IMR-90 (cell line): ENCODE measurements at regions not wholly inside any gene's neighbourhood (a gene's known extent, or its start where the extent isn't known, plus 50 kb on each side); places are given as distances from the start of the nearest gene placed in this dataset.

ENCODE experiments used
- ATAC-seq: fragments of 200-7000 bp; cut with Tn5 transposase; 2 replicates; pipeline ENCODE4 v1.9.1; 2020; ENCODE audit warnings: low read depth, mild to moderate bottlenecking, moderate library complexity
- BruUV-seq: library from RNA; stranded (reverse); fragments of 400-500 nt; replicated peaks from 2 replicates; lab custom pipeline; 2021; lab: Mats Ljungman, UMichigan
- CTCF ChIA-PET: fragments of 300-600 bp; formaldehyde crosslinking; extraction: SDS; loops from one replicate; lab custom pipeline; 2021; ENCODE audit warnings: antibody characterized with exemption; lab: Yijun Ruan, JAX
- POLR2A ChIA-PET: fragments of 300-600 bp; sonication (Branson Sonifier 250); formaldehyde crosslinking; loops from one replicate; lab custom pipeline; 2022; ENCODE audit warnings: antibody characterized with exemption; ENCODE audit not compliant: unreplicated experiment; lab: Charles Lee
- DNase-seq: peaks from one replicate; pipeline ENCODE4 v3.0.0; 2013
- H2AFZ ChIP-seq: replicated peaks from 2 replicates; pipeline ENCODE3; 2013; ENCODE audit warnings: low read length, mild to moderate bottlenecking; ENCODE audit not compliant: poor library complexity
- H2AK5ac ChIP-seq: 2 replicates; pipeline ENCODE4 v1.6.1; 2013; ENCODE audit warnings: low read depth, low read length, inconsistent platforms
- H2AK9ac ChIP-seq: replicated peaks from 2 replicates; pipeline ENCODE3; 2013; ENCODE audit warnings: mild to moderate bottlenecking, low read depth, low read length, moderate library complexity; ENCODE audit not compliant: poor library complexity
- H2BK120ac ChIP-seq: 2 replicates; pipeline ENCODE4 v1.6.1; 2013; ENCODE audit warnings: low read depth, low read length, inconsistent platforms
- H2BK15ac ChIP-seq: 3 replicates; pipeline ENCODE4 v1.6.1; 2013; ENCODE audit warnings: low read depth, low read length, inconsistent platforms
- H2BK20ac ChIP-seq: 2 replicates; pipeline ENCODE4 v1.6.1; 2013; ENCODE audit warnings: low read depth, mild to moderate bottlenecking, inconsistent platforms, low read length, moderate library complexity
- H2BK5ac ChIP-seq: 2 replicates; pipeline ENCODE4 v1.6.1; 2013; ENCODE audit warnings: mild to moderate bottlenecking, low read depth, low read length, inconsistent platforms; ENCODE audit not compliant: poor library complexity, severe bottlenecking
- H3K14ac ChIP-seq: replicated peaks from 2 replicates; pipeline ENCODE4 v1.6.1; 2013; ENCODE audit warnings: low read depth, low read length, inconsistent platforms
- H3K18ac ChIP-seq: 2 replicates; pipeline ENCODE4 v1.6.1; 2013; ENCODE audit warnings: low read depth, low read length, control low read depth
- H3K23ac ChIP-seq: 2 replicates; pipeline ENCODE4 v1.6.1; 2013; ENCODE audit warnings: low read depth, low read length, inconsistent platforms
- H3K27ac ChIP-seq: 2 replicates; pipeline ENCODE4 v1.5.1; 2013; ENCODE audit warnings: mild to moderate bottlenecking, control low read depth, low read length; ENCODE audit not compliant: insufficient read depth
- H3K27me3 ChIP-seq: 2 replicates; pipeline ENCODE4 v1.6.1; 2013; ENCODE audit warnings: low read length; ENCODE audit not compliant: control insufficient read depth, insufficient read depth
- H3K36me3 ChIP-seq: 2 replicates; pipeline ENCODE4 v1.6.1; 2013; ENCODE audit warnings: low read length, mixed read lengths; ENCODE audit not compliant: control insufficient read depth, insufficient read depth
- H3K4ac ChIP-seq: 2 replicates; pipeline ENCODE4 v1.6.1; 2013; ENCODE audit warnings: low read depth, low read length, inconsistent platforms
- H3K4me1 ChIP-seq: 2 replicates; pipeline ENCODE4 v1.6.1; 2013; ENCODE audit warnings: low read length, mixed read lengths; ENCODE audit not compliant: control insufficient read depth, insufficient read depth
- H3K4me2 ChIP-seq: 2 replicates; pipeline ENCODE4 v1.6.1; 2013; ENCODE audit warnings: low read depth, mild to moderate bottlenecking, control low read depth, low read length, moderate library complexity
- H3K4me3 ChIP-seq: 2 replicates; pipeline ENCODE4 v1.5.1; 2013; ENCODE audit warnings: low read depth, mild to moderate bottlenecking, control low read depth, low read length, moderate library complexity; ENCODE audit not compliant: insufficient read depth
- H3K56ac ChIP-seq: 2 replicates; pipeline ENCODE4 v1.6.1; 2013; ENCODE audit warnings: low read length, inconsistent platforms; ENCODE audit not compliant: insufficient read depth; ENCODE audit errors: extremely low read depth
- H3K79me1 ChIP-seq, 2 experiments: 2 replicates each; pipeline ENCODE4 v1.6.1; 2013; ENCODE audit warnings: low read length in 2 of 2, inconsistent platforms in 1 of 2, low read depth in 1 of 2
- H3K9ac ChIP-seq: 2 replicates; pipeline ENCODE4 v1.6.1; 2013; ENCODE audit warnings: low read depth, low read length, control low read depth
- H3K9me1 ChIP-seq: 2 replicates; pipeline ENCODE4 v1.6.1; 2013; ENCODE audit warnings: low read length, inconsistent platforms; ENCODE audit not compliant: insufficient read depth
- H3K9me3 ChIP-seq: 2 replicates; pipeline ENCODE4 v1.6.1; 2013; ENCODE audit warnings: low read length; ENCODE audit not compliant: control insufficient read depth, insufficient read depth
- H4K20me1 ChIP-seq: 2 replicates; pipeline ENCODE4 v1.6.1; 2013; ENCODE audit warnings: low read length, inconsistent platforms; ENCODE audit not compliant: insufficient read depth
- H4K5ac ChIP-seq: 2 replicates; pipeline ENCODE4 v1.6.1; 2013; ENCODE audit warnings: mild to moderate bottlenecking, low read depth, low read length, control low read depth
- H4K8ac ChIP-seq, 2 experiments: 2 replicates each; pipeline ENCODE4 v1.6.1; 2013; ENCODE audit warnings: low read depth in 2 of 2, low read length in 2 of 2, control low read depth in 1 of 2, inconsistent platforms in 1 of 2
- H4K91ac ChIP-seq: 2 replicates; pipeline ENCODE4 v1.6.1; 2013; ENCODE audit warnings: low read depth, low read length, inconsistent platforms; ENCODE audit not compliant: insufficient read depth
- BHLHE40 ChIP-seq: fragments of 150-350 bp; IDR thresholded peaks from 2 replicates; pipeline ENCODE4 v1.6.1; 2016; ENCODE audit warnings: mild to moderate bottlenecking, low read depth, low read length
- CEBPB ChIP-seq: IDR thresholded peaks from 2 replicates; pipeline ENCODE4 v1.6.1; 2012; ENCODE audit warnings: low read depth, low read length, improper control_type of control experiment
- CHD1 ChIP-seq: IDR thresholded peaks from 2 replicates; pipeline ENCODE4 v1.6.1; 2012; ENCODE audit warnings: low read depth, low read length, improper control_type of control experiment
- FOS ChIP-seq: fragments of 150-350 bp; IDR thresholded peaks from 2 replicates; pipeline ENCODE4 v1.6.1; 2016; ENCODE audit warnings: low read depth, low read length
- MAFK ChIP-seq: IDR thresholded peaks from 2 replicates; pipeline ENCODE4 v1.6.1; 2012; ENCODE audit warnings: low read depth, low read length, improper control_type of control experiment
- MAZ ChIP-seq: IDR thresholded peaks from 2 replicates; pipeline ENCODE4 v1.6.1; 2012; ENCODE audit warnings: low read depth, mild to moderate bottlenecking, low read length, improper control_type of control experiment, moderate library complexity, borderline replicate concordance
- MXI1 ChIP-seq: IDR thresholded peaks from 2 replicates; pipeline ENCODE4 v1.6.1; 2012; ENCODE audit warnings: low read depth, mild to moderate bottlenecking, low read length, moderate library complexity, borderline replicate concordance
- NFE2L2 ChIP-seq: fragments of 150-350 bp; IDR thresholded peaks from 2 replicates; pipeline ENCODE4 v1.6.1; 2016; ENCODE audit warnings: low read depth, mild to moderate bottlenecking, low read length
- POLR2A ChIP-seq: IDR thresholded peaks from 2 replicates; pipeline ENCODE4 v1.6.1; 2012; ENCODE audit warnings: mild to moderate bottlenecking, low read depth, low read length
- RAD21 ChIP-seq: IDR thresholded peaks from 2 replicates; pipeline ENCODE4 v1.6.1; 2012; ENCODE audit warnings: low read length, improper control_type of control experiment
- RCOR1 ChIP-seq: IDR thresholded peaks from 2 replicates; pipeline ENCODE4 v1.6.1; 2012; ENCODE audit warnings: mild to moderate bottlenecking, low read length, improper control_type of control experiment; ENCODE audit not compliant: insufficient replicate concordance
- RFX5 ChIP-seq: IDR thresholded peaks from 2 replicates; pipeline ENCODE4 v1.8.0; 2012; ENCODE audit warnings: low read depth, mild to moderate bottlenecking, low read length, moderate library complexity
- SMC3 ChIP-seq: fragments of 150-350 bp; IDR thresholded peaks from 2 replicates; pipeline ENCODE4 v1.6.1; 2016; ENCODE audit warnings: low read depth, mild to moderate bottlenecking, antibody characterized with exemption, low read length, moderate library complexity
- WGBS, 2 experiments: methylation state at CpG; one replicate each; pipeline versions ENCODE4 v1.1.5 to v1.1.7; 2013; ENCODE audit warnings: missing lambda C conversion rate in 2 of 2; ENCODE audit not compliant: insufficient read length in 1 of 2; ENCODE audit errors: extremely low coverage in 2 of 2; 5-methylcytosine and 5-hydroxymethylcytosine counted together
- dilution Hi-C: fragments of 300-500 bp; cut with HindIII; formaldehyde crosslinking; loops from one replicate; pipeline ENCODE4 v1.14.3; 2018; ENCODE audit warnings: low sequenced_read_pairs; ENCODE audit not compliant: unreplicated experiment
- in situ Hi-C: fragments of 300-500 bp; cut with MboI; formaldehyde crosslinking; loops from 3 replicates; pipeline ENCODE4 v1.14.3; 2019; ENCODE audit warnings: low sequenced_read_pairs, inconsistent platforms, mixed read lengths
- intact Hi-C: fragments of 100-400 bp; cut with micrococcal nuclease; formaldehyde crosslinking; loops from 2 replicates; pipeline ENCODE4 v1.10.0; 2022
- TF ChIP-seq, protein P1 (sequence below): fragments of 150-350 bp; IDR thresholded peaks from 2 replicates; pipeline ENCODE4 v1.6.1; 2016; ENCODE audit warnings: low read depth, mild to moderate bottlenecking, low read length, moderate library complexity, borderline replicate concordance
- TF ChIP-seq, protein P2 (sequence below): conservative IDR thresholded peaks from 2 replicates; pipeline ENCODE4 v1.5.1; 2012; ENCODE audit warnings: mild to moderate bottlenecking, low read depth, low read length, improper control_type of control experiment
- TF ChIP-seq, protein P3 (sequence below): fragments of 150-350 bp; IDR thresholded peaks from 2 replicates; pipeline ENCODE4 v1.6.1; 2017; ENCODE audit warnings: mild to moderate bottlenecking, antibody characterized with exemption, low read length, low read depth

GRCh38 chr2:145958611-145959010 is 1438.7 kb upstream of the ZEB2 start:
- Histone ChIP-seq H3K23ac (no peak overlapping the region), H3K36me3 (no peaks in the 10 kb centered on the region), H2BK15ac (no peak overlapping the region), H2BK20ac (no peak overlapping the region), H2AK5ac (no peak overlapping the region), H3K79me1 (no peaks in the 10 kb centered on the region), H3K14ac (no peak overlapping the region), H3K4me2 (no peak overlapping the region), H2BK120ac (no peak overlapping the region), H3K9me3 (peaks cover 6% of the 10 kb centered on the region), H4K91ac (no peak overlapping the region), H2AK9ac (no peak overlapping the region), H2AFZ (no peak overlapping the region), H3K9ac (no peak overlapping the region), H4K5ac (no peak overlapping the region), H3K18ac (no peak overlapping the region), H3K4ac (no peak overlapping the region), H3K27ac (no peak overlapping the region), H4K8ac (no peak overlapping the region), H4K20me1 (no peaks in the 10 kb centered on the region), H3K56ac (no peak overlapping the region), H3K4me3 (no peak overlapping the region), H3K4me1 (no peaks in the 10 kb centered on the region), H3K27me3 (no peaks in the 10 kb centered on the region), H2BK5ac (no peak overlapping the region), H3K9me1 (no peaks in the 10 kb centered on the region)
- POLR2A ChIA-PET = no interaction called here
- BruUV-seq = no TSS peak
- dilution Hi-C loops (no loop called here), in situ Hi-C loops (no loop called here), intact Hi-C loops (no loop called here)
- ATAC-seq (no peak), DNase-seq (no peak)
- CTCF ChIA-PET = no interaction called here
- WGBS, 2 experiments = 90% methylated on average over 2 of the region's 4 CpGs; no CpG with 5 or more reads in 1 of the 2 experiments
- no peak for TF ChIP-seq POLR2A
- TF ChIP-seq, protein P1, sequence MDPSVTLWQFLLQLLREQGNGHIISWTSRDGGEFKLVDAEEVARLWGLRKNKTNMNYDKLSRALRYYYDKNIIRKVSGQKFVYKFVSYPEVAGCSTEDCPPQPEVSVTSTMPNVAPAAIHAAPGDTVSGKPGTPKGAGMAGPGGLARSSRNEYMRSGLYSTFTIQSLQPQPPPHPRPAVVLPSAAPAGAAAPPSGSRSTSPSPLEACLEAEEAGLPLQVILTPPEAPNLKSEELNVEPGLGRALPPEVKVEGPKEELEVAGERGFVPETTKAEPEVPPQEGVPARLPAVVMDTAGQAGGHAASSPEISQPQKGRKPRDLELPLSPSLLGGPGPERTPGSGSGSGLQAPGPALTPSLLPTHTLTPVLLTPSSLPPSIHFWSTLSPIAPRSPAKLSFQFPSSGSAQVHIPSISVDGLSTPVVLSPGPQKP = no peak
- TF ChIP-seq NFE2L2 = no peak
- TF ChIP-seq, protein P2, sequence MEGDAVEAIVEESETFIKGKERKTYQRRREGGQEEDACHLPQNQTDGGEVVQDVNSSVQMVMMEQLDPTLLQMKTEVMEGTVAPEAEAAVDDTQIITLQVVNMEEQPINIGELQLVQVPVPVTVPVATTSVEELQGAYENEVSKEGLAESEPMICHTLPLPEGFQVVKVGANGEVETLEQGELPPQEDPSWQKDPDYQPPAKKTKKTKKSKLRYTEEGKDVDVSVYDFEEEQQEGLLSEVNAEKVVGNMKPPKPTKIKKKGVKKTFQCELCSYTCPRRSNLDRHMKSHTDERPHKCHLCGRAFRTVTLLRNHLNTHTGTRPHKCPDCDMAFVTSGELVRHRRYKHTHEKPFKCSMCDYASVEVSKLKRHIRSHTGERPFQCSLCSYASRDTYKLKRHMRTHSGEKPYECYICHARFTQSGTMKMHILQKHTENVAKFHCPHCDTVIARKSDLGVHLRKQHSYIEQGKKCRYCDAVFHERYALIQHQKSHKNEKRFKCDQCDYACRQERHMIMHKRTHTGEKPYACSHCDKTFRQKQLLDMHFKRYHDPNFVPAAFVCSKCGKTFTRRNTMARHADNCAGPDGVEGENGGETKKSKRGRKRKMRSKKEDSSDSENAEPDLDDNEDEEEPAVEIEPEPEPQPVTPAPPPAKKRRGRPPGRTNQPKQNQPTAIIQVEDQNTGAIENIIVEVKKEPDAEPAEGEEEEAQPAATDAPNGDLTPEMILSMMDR = no peak
- no peak for TF ChIP-seq RAD21
- TF ChIP-seq CHD1 = no peak
- TF ChIP-seq, protein P3, sequence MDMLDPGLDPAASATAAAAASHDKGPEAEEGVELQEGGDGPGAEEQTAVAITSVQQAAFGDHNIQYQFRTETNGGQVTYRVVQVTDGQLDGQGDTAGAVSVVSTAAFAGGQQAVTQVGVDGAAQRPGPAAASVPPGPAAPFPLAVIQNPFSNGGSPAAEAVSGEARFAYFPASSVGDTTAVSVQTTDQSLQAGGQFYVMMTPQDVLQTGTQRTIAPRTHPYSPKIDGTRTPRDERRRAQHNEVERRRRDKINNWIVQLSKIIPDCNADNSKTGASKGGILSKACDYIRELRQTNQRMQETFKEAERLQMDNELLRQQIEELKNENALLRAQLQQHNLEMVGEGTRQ = no peak
- no peak for TF ChIP-seq RCOR1
- TF ChIP-seq BHLHE40 = no peak
- TF ChIP-seq RFX5 = no peak
- no peak for TF ChIP-seq FOS
- TF ChIP-seq MXI1 = no peak
- no peak for TF ChIP-seq SMC3
- no peak for TF ChIP-seq MAFK
- no peak for TF ChIP-seq CEBPB
- no peak for TF ChIP-seq MAZ
